ENCODE measurements at regions not wholly inside any gene's neighbourhood (a gene's known extent, or its start where the extent isn't known, plus 50 kb on each side); places are given as distances from the start of the nearest gene placed in this dataset.

- Histone ChIP-seq H2AK5ac (ENCODE audit: low read length) (no peak overlapping the region), H2BK120ac (ENCODE audit: insufficient read depth, low read length, poor library complexity) (no peak overlapping the region), H3K27me3 (ENCODE audit: insufficient read depth, low read length) (no peaks in the 10 kb centered on the region), H4K12ac (ENCODE audit: low read depth, low read length) (no peak overlapping the region), H3K79me2 (ENCODE audit: control insufficient read depth, insufficient read depth, low read length, poor library complexity) (no peaks in the 10 kb centered on the region), H3K14ac (ENCODE audit: low read length) (no peak overlapping the region), H3K4ac (ENCODE audit: low read depth, low read length) (no peak overlapping the region), H3K4me2 (ENCODE audit: low read length) (no peak overlapping the region), H3K23ac (ENCODE audit: low read length) (no peak overlapping the region), H3K18ac (ENCODE audit: low read length) (no peak overlapping the region), H3K4me1 (ENCODE audit: control insufficient read depth in 1 of 2, insufficient read depth in 2 of 2, low read length in 2 of 2) (no peaks in the 10 kb centered on the region), H3K9ac (ENCODE audit: low read length) (no peak overlapping the region), H4K8ac (ENCODE audit: low read depth, low read length) (no peak overlapping the region), H2BK5ac (ENCODE audit: low read depth, low read length, poor library complexity) (no peak overlapping the region), H2BK12ac (ENCODE audit: low read length) (no peak overlapping the region), H3K4me3 (ENCODE audit: low read depth, low read length) (no peak overlapping the region), H3K9me3 (ENCODE audit: insufficient read depth, low read depth, low read length) (peaks cover 1% of the 10 kb centered on the region), H3K36me3 (ENCODE audit: control insufficient read depth in 1 of 2, insufficient read depth in 2 of 2, low read length in 2 of 2) (no peaks in the 10 kb centered on the region), H4K91ac (ENCODE audit: low read depth, low read length) (no peak overlapping the region), H3K27ac (ENCODE audit: low read depth, low read length) (no peak overlapping the region), H2AFZ (ENCODE audit: insufficient read depth, low read length, poor library complexity) (no peak overlapping the region), H3K79me1 (ENCODE audit: low read length) (no peaks in the 10 kb centered on the region)
- WGBS (ENCODE audit: extremely low coverage, insufficient coverage, insufficient read length) = no CpG with 5 or more reads among the region's 1 CpG
- DNase-seq = no peak
Observed at GRCh38 chr21:24649691-24650090, 957.6 kb downstream of the MRPL39 start.

DNA sequence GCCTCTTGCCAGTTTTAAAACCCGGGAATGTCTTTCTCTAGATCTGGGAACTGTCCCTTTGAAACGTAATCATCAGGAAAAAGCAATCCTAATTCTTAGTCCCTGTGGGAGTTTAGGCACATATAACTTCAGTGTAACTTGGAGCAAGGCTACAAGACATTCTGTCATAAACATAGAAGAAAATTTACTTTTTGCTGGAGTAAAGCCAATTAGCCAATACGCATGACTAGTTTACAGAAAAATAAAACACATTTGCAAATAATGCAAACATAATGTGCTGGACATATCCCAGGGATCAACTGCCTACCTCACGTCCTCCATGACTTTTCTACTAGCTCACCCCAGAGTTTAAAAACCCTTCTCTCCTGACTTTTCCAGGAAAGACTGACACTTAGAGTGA, 970.6 kb downstream of the MRPL39 start:
- Histone ChIP-seq H2BK5ac (ENCODE audit: low read depth, low read length, poor library complexity) (no peak overlapping the region), H3K4me1 (ENCODE audit: control insufficient read depth in 1 of 2, insufficient read depth in 2 of 2, low read length in 2 of 2) (no peaks in the 10 kb centered on the region), H4K8ac (ENCODE audit: low read depth, low read length) (no peak overlapping the region), H2BK12ac (ENCODE audit: low read length) (no peak overlapping the region), H3K14ac (ENCODE audit: low read length) (no peak overlapping the region), H3K4me2 (ENCODE audit: low read length) (no peak overlapping the region), H4K12ac (ENCODE audit: low read depth, low read length) (no peak overlapping the region), H2AK5ac (ENCODE audit: low read length) (no peak overlapping the region), H4K91ac (ENCODE audit: low read depth, low read length) (no peak overlapping the region), H3K18ac (ENCODE audit: low read length) (no peak overlapping the region), H3K27me3 (ENCODE audit: insufficient read depth, low read length) (no peaks in the 10 kb centered on the region), H3K79me1 (ENCODE audit: low read length) (no peaks in the 10 kb centered on the region), H3K79me2 (ENCODE audit: control insufficient read depth, insufficient read depth, low read length, poor library complexity) (no peaks in the 10 kb centered on the region), H2AFZ (ENCODE audit: insufficient read depth, low read length, poor library complexity) (no peak overlapping the region), H3K23ac (ENCODE audit: low read length) (no peak overlapping the region), H3K4me3 (ENCODE audit: low read depth, low read length) (no peak overlapping the region), H3K4ac (ENCODE audit: low read depth, low read length) (no peak overlapping the region), H3K36me3 (ENCODE audit: control insufficient read depth in 1 of 2, insufficient read depth in 2 of 2, low read length in 2 of 2) (no peaks in the 10 kb centered on the region), H3K27ac (ENCODE audit: low read depth, low read length) (no peak overlapping the region), H3K9ac (ENCODE audit: low read length) (no peak overlapping the region), H3K9me3 (ENCODE audit: insufficient read depth, low read depth, low read length) (no peaks in the 10 kb centered on the region), H2BK120ac (ENCODE audit: insufficient read depth, low read length, poor library complexity) (no peak overlapping the region)
- DNase-seq = no peak
- WGBS (ENCODE audit: extremely low coverage, insufficient coverage, insufficient read length) = no CpG with 5 or more reads among the region's 4 CpGs

DNA sequence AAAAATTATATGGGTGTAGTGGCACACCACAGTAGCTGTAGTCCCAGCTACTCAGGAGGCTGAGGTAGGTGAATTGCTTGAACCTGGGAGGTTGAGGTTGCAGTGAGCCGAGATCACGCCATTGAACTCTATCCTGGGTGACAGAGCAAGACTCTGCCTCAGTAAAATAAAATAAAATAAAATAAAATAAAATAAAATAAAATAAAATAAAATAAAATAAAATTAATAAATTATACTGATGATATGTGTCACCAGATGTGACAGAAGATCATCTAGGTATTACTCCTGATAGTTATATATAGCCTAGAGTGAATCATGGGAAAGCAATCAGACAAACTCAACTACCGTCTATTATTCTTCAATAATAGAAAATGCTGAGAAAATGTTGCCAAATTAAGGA, 972.5 kb downstream of the MRPL39 start:
- Histone ChIP-seq H3K4ac (ENCODE audit: low read depth, low read length) (no peak overlapping the region), H3K27ac (ENCODE audit: low read depth, low read length) (no peak overlapping the region), H3K18ac (ENCODE audit: low read length) (no peak overlapping the region), H2AFZ (ENCODE audit: insufficient read depth, low read length, poor library complexity) (no peak overlapping the region), H3K9ac (ENCODE audit: low read length) (no peak overlapping the region), H3K4me2 (ENCODE audit: low read length) (no peak overlapping the region), H4K12ac (ENCODE audit: low read depth, low read length) (no peak overlapping the region), H3K14ac (ENCODE audit: low read length) (no peak overlapping the region), H3K27me3 (ENCODE audit: insufficient read depth, low read length) (no peaks in the 10 kb centered on the region), H3K79me2 (ENCODE audit: control insufficient read depth, insufficient read depth, low read length, poor library complexity) (no peaks in the 10 kb centered on the region), H4K91ac (ENCODE audit: low read depth, low read length) (no peak overlapping the region), H2AK5ac (ENCODE audit: low read length) (no peak overlapping the region), H3K9me3 (ENCODE audit: insufficient read depth, low read depth, low read length) (no peaks in the 10 kb centered on the region), H3K36me3 (ENCODE audit: control insufficient read depth in 1 of 2, insufficient read depth in 2 of 2, low read length in 2 of 2) (no peaks in the 10 kb centered on the region), H3K79me1 (ENCODE audit: low read length) (no peaks in the 10 kb centered on the region), H3K4me1 (ENCODE audit: control insufficient read depth in 1 of 2, insufficient read depth in 2 of 2, low read length in 2 of 2) (no peaks in the 10 kb centered on the region), H2BK12ac (ENCODE audit: low read length) (no peak overlapping the region), H2BK5ac (ENCODE audit: low read depth, low read length, poor library complexity) (no peak overlapping the region), H3K4me3 (ENCODE audit: low read depth, low read length) (no peak overlapping the region), H4K8ac (ENCODE audit: low read depth, low read length) (no peak overlapping the region), H2BK120ac (ENCODE audit: insufficient read depth, low read length, poor library complexity) (no peak overlapping the region), H3K23ac (ENCODE audit: low read length) (no peak overlapping the region)
- WGBS (ENCODE audit: extremely low coverage, insufficient coverage, insufficient read length) = no CpG with 5 or more reads among the region's 3 CpGs
- DNase-seq = no peak

- H3K79me1 ChIP-seq (ENCODE audit: low read length) = no peaks in the 10 kb centered on the region
Observed at GRCh38 chr21:24628536-24628935, 978.7 kb downstream of the MRPL39 start.

More at GRCh38 chr21:24628536-24628935, 978.7 kb downstream of the MRPL39 start:
- Histone ChIP-seq H3K9ac (ENCODE audit: low read length) (no peak overlapping the region), H4K91ac (ENCODE audit: low read depth, low read length) (no peak overlapping the region), H3K79me2 (ENCODE audit: control insufficient read depth, insufficient read depth, low read length, poor library complexity) (no peaks in the 10 kb centered on the region), H3K23ac (ENCODE audit: low read length) (no peak overlapping the region), H3K27ac (ENCODE audit: low read depth, low read length) (no peak overlapping the region), H2BK5ac (ENCODE audit: low read depth, low read length, poor library complexity) (no peak overlapping the region), H2BK120ac (ENCODE audit: insufficient read depth, low read length, poor library complexity) (no peak overlapping the region), H3K18ac (ENCODE audit: low read length) (no peak overlapping the region), H4K12ac (ENCODE audit: low read depth, low read length) (no peak overlapping the region), H3K14ac (ENCODE audit: low read length) (no peak overlapping the region), H3K27me3 (ENCODE audit: insufficient read depth, low read length) (no peaks in the 10 kb centered on the region), H3K4ac (ENCODE audit: low read depth, low read length) (no peak overlapping the region), H4K8ac (ENCODE audit: low read depth, low read length) (no peak overlapping the region), H3K4me3 (ENCODE audit: low read depth, low read length) (no peak overlapping the region), H2BK12ac (ENCODE audit: low read length) (no peak overlapping the region), H2AK5ac (ENCODE audit: low read length) (no peak overlapping the region), H3K9me3 (ENCODE audit: insufficient read depth, low read depth, low read length) (no peaks in the 10 kb centered on the region), H3K36me3 (ENCODE audit: control insufficient read depth in 1 of 2, insufficient read depth in 2 of 2, low read length in 2 of 2) (no peaks in the 10 kb centered on the region), H2AFZ (ENCODE audit: insufficient read depth, low read length, poor library complexity) (no peak overlapping the region), H3K4me2 (ENCODE audit: low read length) (no peak overlapping the region), H3K4me1 (ENCODE audit: control insufficient read depth in 1 of 2, insufficient read depth in 2 of 2, low read length in 2 of 2) (no peaks in the 10 kb centered on the region)
- WGBS (ENCODE audit: extremely low coverage, insufficient coverage, insufficient read length) = no CpG with 5 or more reads among the region's 1 CpG
- no peak for DNase-seq
